GM10266 (cell line): ENCODE measurements at regions not wholly inside any gene's neighbourhood (a gene's known extent, or its start where the extent isn't known, plus 50 kb on each side); places are given as distances from the start of the nearest gene placed in this dataset.

Source experiments
- DNase-seq: peaks from one replicate; pipeline ENCODE4 v3.0.0; 2012; ENCODE audit errors: extremely low spot score
- TF ChIP-seq, protein P1 (sequence below): IDR thresholded peaks from 2 replicates; pipeline ENCODE4 v1.5.1; 2012; ENCODE audit warnings: mild to moderate bottlenecking, low read depth; ENCODE audit not compliant: control insufficient read depth, insufficient read depth; ENCODE audit errors: missing control alignments

DNA sequence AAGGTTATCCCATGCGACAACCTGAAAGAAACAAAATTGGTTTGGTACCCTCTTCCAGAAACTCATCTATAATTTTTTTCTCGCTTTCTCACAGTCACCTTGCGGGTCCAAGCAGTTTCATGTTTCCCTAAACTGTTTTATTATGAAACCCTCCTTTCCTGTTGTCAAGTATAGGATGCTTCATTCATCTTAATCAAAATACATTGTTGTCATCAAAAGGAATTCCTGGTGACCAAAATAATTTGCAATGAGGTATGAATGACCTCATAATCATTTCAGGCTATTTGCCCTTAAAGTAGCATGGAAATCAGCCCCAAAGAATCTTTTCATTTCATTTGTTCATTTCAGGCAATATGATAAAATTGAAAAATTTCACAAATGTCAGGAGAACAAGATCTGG lies 503.0 kb downstream of the SPATA31D1 start:
- TF ChIP-seq, protein P1, sequence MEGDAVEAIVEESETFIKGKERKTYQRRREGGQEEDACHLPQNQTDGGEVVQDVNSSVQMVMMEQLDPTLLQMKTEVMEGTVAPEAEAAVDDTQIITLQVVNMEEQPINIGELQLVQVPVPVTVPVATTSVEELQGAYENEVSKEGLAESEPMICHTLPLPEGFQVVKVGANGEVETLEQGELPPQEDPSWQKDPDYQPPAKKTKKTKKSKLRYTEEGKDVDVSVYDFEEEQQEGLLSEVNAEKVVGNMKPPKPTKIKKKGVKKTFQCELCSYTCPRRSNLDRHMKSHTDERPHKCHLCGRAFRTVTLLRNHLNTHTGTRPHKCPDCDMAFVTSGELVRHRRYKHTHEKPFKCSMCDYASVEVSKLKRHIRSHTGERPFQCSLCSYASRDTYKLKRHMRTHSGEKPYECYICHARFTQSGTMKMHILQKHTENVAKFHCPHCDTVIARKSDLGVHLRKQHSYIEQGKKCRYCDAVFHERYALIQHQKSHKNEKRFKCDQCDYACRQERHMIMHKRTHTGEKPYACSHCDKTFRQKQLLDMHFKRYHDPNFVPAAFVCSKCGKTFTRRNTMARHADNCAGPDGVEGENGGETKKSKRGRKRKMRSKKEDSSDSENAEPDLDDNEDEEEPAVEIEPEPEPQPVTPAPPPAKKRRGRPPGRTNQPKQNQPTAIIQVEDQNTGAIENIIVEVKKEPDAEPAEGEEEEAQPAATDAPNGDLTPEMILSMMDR: no peak
- no peak for DNase-seq

DNA sequence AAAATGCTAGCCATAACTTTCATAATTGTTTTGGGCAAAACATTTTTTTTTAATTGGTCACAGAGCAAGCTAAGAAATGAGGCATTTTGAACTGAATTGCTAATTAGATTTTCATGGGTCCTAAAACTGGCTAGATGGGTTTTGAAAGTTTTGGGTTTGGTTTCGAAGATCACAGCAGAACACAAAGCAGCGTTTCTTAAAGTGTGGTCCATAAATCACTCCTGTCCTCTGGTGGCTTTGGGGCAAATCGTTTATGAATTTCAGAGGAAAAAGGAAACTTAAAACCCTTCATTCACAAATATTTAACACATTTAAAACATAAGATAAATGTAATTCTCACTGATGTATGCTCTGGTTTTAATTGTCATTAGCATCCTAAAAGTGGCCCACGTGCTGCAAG lies 503.7 kb downstream of the SPATA31D1 start:
- no peak for DNase-seq
- TF ChIP-seq, protein P1: no peak

DNA sequence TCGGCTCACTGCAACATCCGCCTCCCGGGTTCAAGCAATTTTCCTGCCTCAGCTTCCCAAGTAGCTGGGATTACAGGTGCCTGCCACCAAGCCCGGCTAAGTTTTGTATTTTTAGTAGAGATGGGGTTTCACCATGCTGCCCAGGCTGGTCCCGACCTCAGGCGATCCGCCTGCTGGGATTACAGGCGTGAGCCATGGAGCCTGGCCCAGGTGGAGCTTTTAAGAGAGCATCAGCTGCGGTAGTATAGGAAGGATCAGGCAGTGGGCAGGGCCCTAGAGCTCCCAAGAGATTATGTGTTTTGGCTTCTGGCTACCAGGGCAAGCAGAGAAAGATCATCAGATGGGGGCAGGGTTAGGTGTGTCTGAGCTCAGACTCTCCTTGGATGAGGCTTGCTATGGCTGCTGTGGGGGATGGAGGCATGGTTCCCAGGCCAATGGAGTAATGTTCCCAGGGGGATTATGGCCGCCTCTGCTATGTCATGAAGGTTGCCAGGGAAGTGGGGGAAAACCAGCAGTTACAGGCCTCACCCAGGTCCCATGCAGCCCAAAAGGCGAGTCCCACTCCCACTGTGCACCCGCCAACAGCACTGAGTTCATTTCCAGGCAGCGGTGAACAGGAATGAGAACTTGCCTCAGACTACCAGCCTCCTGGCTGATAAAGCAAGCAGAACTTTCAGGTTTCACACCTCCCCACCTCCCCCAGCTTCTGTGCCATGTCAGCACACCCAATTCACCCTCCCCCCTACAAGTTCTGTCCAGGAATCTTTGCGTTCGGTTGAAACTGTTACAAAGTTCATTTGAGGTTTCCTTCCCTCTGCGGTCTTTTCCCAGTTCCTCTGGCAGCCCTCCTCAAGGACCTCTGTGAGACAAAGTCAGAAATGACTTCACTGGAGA lies 507.6 kb downstream of the SPATA31D1 start:
- TF ChIP-seq, protein P1: no peak
- DNase-seq: no peak

DNA sequence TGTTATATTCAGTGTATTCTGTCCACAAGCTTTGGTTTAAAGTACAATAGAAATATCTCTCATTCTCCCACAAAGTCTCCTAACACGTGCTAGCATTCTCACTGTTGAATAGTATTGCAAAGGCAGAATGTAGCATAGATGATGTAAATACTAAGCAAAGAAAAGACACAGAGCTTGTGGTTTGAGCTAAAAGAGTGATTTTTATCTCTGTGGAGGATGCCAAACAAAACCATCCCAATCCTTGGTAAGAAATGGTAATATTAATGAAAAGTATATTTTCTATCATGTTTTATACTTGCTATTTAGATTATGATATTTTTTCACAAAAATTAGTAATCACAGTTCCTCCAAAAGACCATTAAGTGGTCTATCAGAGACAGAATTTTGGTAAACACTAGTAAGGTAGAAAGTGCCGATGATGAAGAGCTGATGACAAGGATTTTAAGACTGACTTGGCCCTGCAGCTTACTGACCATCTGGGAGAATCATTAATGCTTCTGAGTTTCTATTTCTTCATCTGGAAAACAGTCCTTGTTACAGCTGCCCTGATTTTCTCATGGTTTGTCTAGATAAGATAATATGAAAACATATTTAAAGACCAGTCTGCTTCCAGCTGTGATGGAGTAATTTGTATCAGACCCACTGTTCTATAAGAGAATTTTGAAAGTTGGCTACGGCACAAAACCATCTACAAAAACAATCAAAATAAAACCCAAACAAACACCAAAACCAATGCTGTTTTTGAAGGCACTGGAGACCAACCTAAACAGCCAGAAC lies 510.2 kb downstream of the SPATA31D1 start:
- no peak for DNase-seq
- TF ChIP-seq, protein P1: no peak

DNA sequence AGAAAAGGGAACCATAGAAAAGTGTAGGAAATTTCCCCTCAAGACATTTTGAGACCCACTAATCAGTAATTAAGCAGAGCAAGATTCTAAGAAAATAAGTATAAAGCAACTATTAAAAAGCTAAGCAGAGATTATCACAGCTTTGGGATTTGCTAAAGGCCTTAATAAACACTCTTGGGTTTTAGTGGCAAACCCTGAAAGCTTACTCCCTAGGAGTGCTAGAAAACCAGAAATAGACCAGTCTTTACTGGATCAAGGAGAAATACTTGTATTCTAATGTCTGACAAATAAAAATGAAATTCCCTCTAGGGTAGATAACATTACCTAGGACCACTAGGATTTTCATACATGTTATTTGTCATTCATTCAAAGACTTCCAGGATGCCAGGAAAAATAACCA lies 510.8 kb downstream of the SPATA31D1 start:
- TF ChIP-seq, protein P1: no peak
- DNase-seq: no peak

DNA sequence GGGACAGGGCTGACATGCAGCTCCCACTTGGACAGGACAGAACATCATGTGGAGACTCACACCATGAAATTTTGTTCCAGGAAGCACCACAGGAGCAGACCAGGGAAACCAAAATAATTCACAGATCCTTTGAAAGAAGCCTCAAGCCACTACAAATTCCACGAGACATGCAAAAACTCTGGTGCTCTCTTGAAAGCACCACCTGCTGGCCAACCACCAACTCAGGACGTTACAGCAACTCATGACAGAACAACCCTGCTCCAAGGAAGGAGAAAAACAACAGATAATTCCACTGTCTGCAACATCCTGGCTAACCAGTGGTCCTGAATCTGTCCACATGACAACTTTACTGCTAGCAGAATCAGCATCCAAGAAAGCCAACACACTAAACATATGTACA lies 516.0 kb downstream of the SPATA31D1 start:
- no peak for DNase-seq
- TF ChIP-seq, protein P1: no peak

DNA sequence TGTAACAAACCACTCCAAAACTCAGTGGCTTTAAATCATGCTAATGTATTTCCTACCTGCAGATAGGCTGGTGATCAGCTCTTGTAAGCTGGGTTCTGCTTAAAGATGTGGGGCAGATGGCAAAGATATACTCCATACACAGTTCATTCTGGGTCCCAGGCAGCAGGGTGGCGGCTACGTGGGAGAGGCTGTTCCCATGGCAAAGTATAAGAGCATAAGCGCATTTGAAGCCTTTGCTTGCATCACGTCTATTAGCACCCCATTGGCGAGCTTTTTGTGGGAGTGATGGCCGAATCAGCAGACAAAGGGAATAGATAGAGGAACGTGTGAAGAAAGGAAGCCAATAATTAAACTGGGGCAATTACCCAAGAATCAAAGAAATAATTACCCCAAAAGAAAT lies 523.1 kb downstream of the SPATA31D1 start:
- no peak for DNase-seq
- TF ChIP-seq, protein P1: no peak
